Posterior cingulate gyrus (tissue), 11 donors: ENCODE measurements at regions not wholly inside any gene's neighbourhood (a gene's known extent, or its start where the extent isn't known, plus 50 kb on each side); places are given as distances from the start of the nearest gene placed in this dataset.

Source experiments
- DNase-seq, 10 donors: peaks; one replicate each; pipeline versions ENCODE4 v3.0.0 to v3.0.0-alpha.2; 2020 to 2021; ENCODE audit warnings: mixed read lengths in 3 of 10
- intact Hi-C: fragments of 100-400 bp; cut with DNase I; formaldehyde crosslinking; loops from one replicate; pipeline ENCODE4 v1.15.1; 2023

GRCh38 chr14:53528185-53528671, 375.1 kb upstream of the DDHD1 start:
- intact Hi-C loops = no loop called here

GRCh38 chr14:53526200-53526599, 373.1 kb upstream of the DDHD1 start:
- no peak for DNase-seq
- intact Hi-C loops = no loop called here

More at GRCh38 chr14:53528185-53528671, 375.1 kb upstream of the DDHD1 start:
- DNase-seq = no peak

GRCh38 chr14:53525608-53526007, 372.5 kb upstream of the DDHD1 start:
- intact Hi-C loops = no loop called here
- DNase-seq = no peak

GRCh38 chr14:53524391-53524790, 371.3 kb upstream of the DDHD1 start:
- DNase-seq = no peak
- intact Hi-C loops = no loop called here

- intact Hi-C loops = no loop called here
- no peak for DNase-seq
These were observed 370.1 kb upstream of the DDHD1 start for GRCh38 chr14:53523226-53523625.

- intact Hi-C loops = no loop called here
- DNase-seq = no peak
These were observed 367.2 kb upstream of the DDHD1 start for GRCh38 chr14:53520078-53520928.

- intact Hi-C loops = no loop called here
- no peak for DNase-seq
These were observed 366.0 kb upstream of the DDHD1 start for GRCh38 chr14:53519137-53519536.

GRCh38 chr14:53517270-53517960, 364.3 kb upstream of the DDHD1 start:
- intact Hi-C loops = no loop called here
- DNase-seq = no peak

- intact Hi-C loops = no loop called here
- no peak for DNase-seq
These were observed 363.2 kb upstream of the DDHD1 start for GRCh38 chr14:53516261-53516774.

GRCh38 chr14:53515276-53515675, 362.2 kb upstream of the DDHD1 start:
- intact Hi-C loops = no loop called here
- peak in 2 of 10 donors; percentile 6 to 63 for DNase-seq

GRCh38 chr14:53514197-53514596, 361.1 kb upstream of the DDHD1 start:
- intact Hi-C loops = no loop called here
- DNase-seq = no peak

- no peak for DNase-seq
- intact Hi-C loops = no loop called here
These were observed 357.3 kb upstream of the DDHD1 start for GRCh38 chr14:53510281-53510912.

- intact Hi-C loops = no loop called here
- DNase-seq = no peak
These were observed 356.4 kb upstream of the DDHD1 start for GRCh38 chr14:53509276-53510244.

- DNase-seq = no peak
- intact Hi-C loops = no loop called here
These were observed 348.5 kb upstream of the DDHD1 start for GRCh38 chr14:53501361-53502211.

GRCh38 chr14:53500191-53500590, 347.1 kb upstream of the DDHD1 start:
- intact Hi-C loops = no loop called here
- DNase-seq = no peak

GRCh38 chr14:53496668-53497067, 343.5 kb upstream of the DDHD1 start:
- DNase-seq = no peak
- intact Hi-C loops = no loop called here

GRCh38 chr14:53495846-53496343, 342.8 kb upstream of the DDHD1 start:
- intact Hi-C loops = no loop called here
- no peak for DNase-seq

GRCh38 chr14:53494587-53494986, 341.5 kb upstream of the DDHD1 start:
- DNase-seq = no peak
- intact Hi-C loops = no loop called here

- DNase-seq = no peak
- intact Hi-C loops = no loop called here
These were observed 340.7 kb upstream of the DDHD1 start for GRCh38 chr14:53493860-53494259.
